ENCODE measurements at regions not wholly inside any gene's neighbourhood (a gene's known extent, or its start where the extent isn't known, plus 50 kb on each side); places are given as distances from the start of the nearest gene placed in this dataset.

- DNase-seq (ENCODE audit: low spot score) = no peak
- Histone ChIP-seq H3K27me3 (ENCODE audit: insufficient read depth) (no peaks in the 10 kb centered on the region), H3K4me3 (no peak overlapping the region), H3K9me2 (ENCODE audit: insufficient read depth) (0 out of 2 replicates have a peak, but pooled peaks cover 3% of the 10 kb centered on the region), H3K4me2 (no peak overlapping the region), H3K27ac (ENCODE audit: low read depth) (no peak overlapping the region), H3K36me3 (ENCODE audit: insufficient read depth) (no peaks in the 10 kb centered on the region), H4K20me1 (replicated peaks; ENCODE audit: insufficient read depth) (no peaks in the 10 kb centered on the region), H3K4me1 (ENCODE audit: insufficient read depth) (no peaks in the 10 kb centered on the region), H3F3A (replicated peaks; ENCODE audit: low read depth) (no peaks in the 10 kb centered on the region), H3K79me2 (replicated peaks; ENCODE audit: insufficient read depth) (no peaks in the 10 kb centered on the region), H2AFZ (no peak overlapping the region)
- ATAC-seq = no peak
- Mint-ChIP-seq H3K27ac (no peak overlapping the region), H3K4me3 (no peak overlapping the region), H3K4me1 (no peaks in the 10 kb centered on the region), H3K9me3 (peaks cover 18% of the 10 kb centered on the region; the same call in 2 of the 3 replicates), H3K27me3 (ENCODE audit: insufficient read depth, low read depth, poor library complexity) (peaks cover 4% of the 10 kb centered on the region), H3K36me3 (ENCODE audit: low read depth) (no peaks in the 10 kb centered on the region)
- TF ChIP-seq EZH2 (IDR thresholded peaks at IDR 0.05; ENCODE audit: low read depth, unreplicated experiment) = no peak
- TF ChIP-seq CREB1 (CRISPR knock-in tag; IDR thresholded peaks at IDR 0.05; ENCODE audit: low read depth) = no peak
- no peak for TF ChIP-seq STAT1 (IDR thresholded peaks at IDR 0.05; ENCODE audit: unreplicated experiment)
- TF ChIP-seq ETS1 (IDR thresholded peaks at IDR 0.05) = no peak
- TF ChIP-seq CTCF (conservative IDR thresholded peaks at IDR 0.05; ENCODE audit: low read depth in 2 of 2) = no peak
- no peak for TF ChIP-seq POLR2AphosphoS5 (IDR thresholded peaks at IDR 0.05; ENCODE audit: low read depth)
- no peak for TF ChIP-seq JUNB (IDR thresholded peaks at IDR 0.05; ENCODE audit: unreplicated experiment)
These were observed 172.3 kb upstream of the ADCY1 start for GRCh38 chr7:45401851-45402250.

GRCh38 chr7:45402480-45403218, 171.5 kb upstream of the ADCY1 start:
- Histone ChIP-seq H3K4me1 (ENCODE audit: insufficient read depth) (no peaks in the 10 kb centered on the region), H3F3A (replicated peaks; ENCODE audit: low read depth) (no peaks in the 10 kb centered on the region), H2AFZ (no peak overlapping the region), H3K27me3 (ENCODE audit: insufficient read depth) (no peaks in the 10 kb centered on the region), H3K4me3 (no peak overlapping the region), H4K20me1 (replicated peaks; ENCODE audit: insufficient read depth) (no peaks in the 10 kb centered on the region), H3K79me2 (replicated peaks; ENCODE audit: insufficient read depth) (no peaks in the 10 kb centered on the region), H3K36me3 (ENCODE audit: insufficient read depth) (no peaks in the 10 kb centered on the region), H3K9me2 (ENCODE audit: insufficient read depth) (0 out of 2 replicates have a peak, but pooled peaks cover 3% of the 10 kb centered on the region), H3K4me2 (no peak overlapping the region), H3K27ac (ENCODE audit: low read depth) (no peak overlapping the region)
- ATAC-seq (no peak), DNase-seq (ENCODE audit: low spot score) (no peak)
- H3K27me3 Mint-ChIP-seq (ENCODE audit: insufficient read depth, low read depth, poor library complexity) = peaks cover 4% of the 10 kb centered on the region
- peaks cover 18% of the 10 kb centered on the region; the same call in 2 of the 3 replicates for H3K9me3 Mint-ChIP-seq
- no peak for TF ChIP-seq CTCF (conservative IDR thresholded peaks at IDR 0.05; ENCODE audit: low read depth in 2 of 2)
- TF ChIP-seq CREB1 (CRISPR knock-in tag; IDR thresholded peaks at IDR 0.05; ENCODE audit: low read depth) = no peak
- TF ChIP-seq POLR2AphosphoS5 (IDR thresholded peaks at IDR 0.05; ENCODE audit: low read depth) = no peak
- TF ChIP-seq EZH2 (IDR thresholded peaks at IDR 0.05; ENCODE audit: low read depth, unreplicated experiment) = no peak
- no peak overlapping the region for H3K27ac Mint-ChIP-seq
- H3K4me3 Mint-ChIP-seq = no peak overlapping the region
- H3K4me1 Mint-ChIP-seq = peaks cover 1% of the 10 kb centered on the region; the same call in 1 of the 3 replicates
- H3K36me3 Mint-ChIP-seq (ENCODE audit: low read depth) = no peaks in the 10 kb centered on the region

Measured in GM23338 (cell line).